ENCODE measurements at regions not wholly inside any gene's neighbourhood (a gene's known extent, or its start where the extent isn't known, plus 50 kb on each side); places are given as distances from the start of the nearest gene placed in this dataset.

DNA sequence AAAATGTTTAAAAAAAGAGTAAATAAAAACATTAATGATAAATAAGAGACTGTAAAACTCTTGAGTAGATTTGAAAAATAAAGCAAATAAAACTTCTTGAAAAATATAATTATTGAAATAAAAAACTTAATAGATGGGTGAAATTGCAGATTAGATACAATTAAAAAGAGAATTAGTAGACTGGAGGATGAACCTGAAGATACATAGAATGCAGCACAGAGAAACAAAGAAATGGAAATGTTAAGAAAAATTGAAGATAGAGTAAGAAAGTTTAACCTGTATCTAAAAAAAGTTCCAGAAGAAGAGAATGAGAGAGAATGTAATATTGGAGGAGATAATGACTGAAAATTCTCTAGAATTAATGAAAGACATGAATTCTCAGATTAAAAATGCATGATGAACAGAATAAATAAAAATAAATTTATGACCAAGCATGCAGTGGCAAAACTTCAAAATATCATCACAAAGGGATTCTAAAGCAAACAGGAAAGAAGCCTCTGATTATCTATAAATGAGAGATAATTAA lies 438.1 kb upstream of the CLINT1 start:
- no peak overlapping the region for H4K91ac ChIP-seq (ENCODE audit: low read length)
- H3K36me3 ChIP-seq (ENCODE audit: control insufficient read depth in 1 of 2, insufficient read depth in 2 of 2, low read depth in 1 of 2, low read length in 2 of 2), result no peaks in the 10 kb centered on the region
- H3K18ac ChIP-seq (ENCODE audit: low read depth in 1 of 2, low read length in 2 of 2), result no peak overlapping the region
- no peak overlapping the region for H2BK120ac ChIP-seq (ENCODE audit: low read depth, low read length)
- no peak for DNase-seq
- H2AFZ ChIP-seq (ENCODE audit: low read depth, low read length), result no peak overlapping the region
- no peak overlapping the region for H4K8ac ChIP-seq (ENCODE audit: low read length)
- H3K79me1 ChIP-seq (replicated peaks; ENCODE audit: low read length, poor library complexity, severe bottlenecking), result no peaks in the 10 kb centered on the region
- no peak overlapping the region for H2BK15ac ChIP-seq (ENCODE audit: low read depth, poor library complexity, severe bottlenecking)
- no peak overlapping the region for H2BK12ac ChIP-seq (ENCODE audit: low read length in 2 of 2)
- no peaks in the 10 kb centered on the region for H3K4me1 ChIP-seq (ENCODE audit: control insufficient read depth, insufficient read depth, low read depth, low read length)
- H3K23ac ChIP-seq (ENCODE audit: low read length in 2 of 2), result no peak overlapping the region
- H3K4me2 ChIP-seq (ENCODE audit: low read length, poor library complexity, severe bottlenecking), result no peak overlapping the region
- H2BK5ac ChIP-seq (ENCODE audit: low read depth, low read length, poor library complexity, severe bottlenecking), result no peak overlapping the region
- no peak overlapping the region for H3K4me3 ChIP-seq (ENCODE audit: insufficient read depth in 1 of 2, low read depth in 1 of 2, low read length in 2 of 2)
- no peak overlapping the region for H3K9ac ChIP-seq (ENCODE audit: low read length)
- H2AK5ac ChIP-seq (ENCODE audit: low read length, severe bottlenecking), result no peak overlapping the region
- H3K27ac ChIP-seq (ENCODE audit: low read length, poor library complexity, severe bottlenecking), result no peak overlapping the region
- no peak overlapping the region for H3K4ac ChIP-seq (ENCODE audit: low read depth in 1 of 2, low read length in 2 of 2)
- peaks cover 17% of the 10 kb centered on the region for H3K9me3 ChIP-seq (ENCODE audit: control insufficient read depth, low read length)
- H3K14ac ChIP-seq (ENCODE audit: low read length in 2 of 2), result no peak overlapping the region
- no peaks in the 10 kb centered on the region for H3K27me3 ChIP-seq (ENCODE audit: control insufficient read depth in 1 of 2, insufficient read depth in 1 of 2, low read length in 2 of 2)

DNA sequence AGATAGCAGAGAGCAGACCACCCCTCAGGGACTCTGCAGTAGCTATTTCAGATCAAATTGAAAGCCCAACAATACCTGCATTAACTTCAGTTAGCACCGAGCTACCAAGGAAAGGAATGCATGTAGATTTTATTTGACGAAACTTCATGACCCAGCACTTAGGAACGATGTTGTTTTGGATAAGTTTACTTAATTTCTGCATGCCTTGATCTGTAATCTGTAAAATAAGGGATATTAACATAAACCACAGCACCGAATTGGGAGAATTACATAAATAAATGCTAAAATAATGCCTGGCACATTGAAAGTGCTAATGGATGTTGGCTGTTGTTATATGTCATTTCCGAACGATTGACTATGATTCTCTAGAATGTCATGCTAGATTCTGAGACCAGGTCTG lies 435.8 kb upstream of the CLINT1 start:
- H3K4me3 ChIP-seq (ENCODE audit: insufficient read depth in 1 of 2, low read depth in 1 of 2, low read length in 2 of 2), result no peak overlapping the region
- H2BK12ac ChIP-seq (ENCODE audit: low read length in 2 of 2), result no peak overlapping the region
- H3K9ac ChIP-seq (ENCODE audit: low read length), result no peak overlapping the region
- no peaks in the 10 kb centered on the region for H3K4me1 ChIP-seq (ENCODE audit: control insufficient read depth, insufficient read depth, low read depth, low read length)
- H2AK5ac ChIP-seq (ENCODE audit: low read length, severe bottlenecking), result no peak overlapping the region
- WGBS, result 78% methylated on average over 6 of the region's 6 CpGs
- H2BK15ac ChIP-seq (ENCODE audit: low read depth, poor library complexity, severe bottlenecking), result no peak overlapping the region
- H4K8ac ChIP-seq (ENCODE audit: low read length), result no peak overlapping the region
- H2BK120ac ChIP-seq (ENCODE audit: low read depth, low read length), result no peak overlapping the region
- no peak overlapping the region for H3K27ac ChIP-seq (ENCODE audit: low read length, poor library complexity, severe bottlenecking)
- DNase-seq, result no peak
- no peak overlapping the region for H3K23ac ChIP-seq (ENCODE audit: low read length in 2 of 2)
- H4K91ac ChIP-seq (ENCODE audit: low read length), result no peak overlapping the region
- H3K18ac ChIP-seq (ENCODE audit: low read depth in 1 of 2, low read length in 2 of 2), result no peak overlapping the region
- no peak overlapping the region for H3K4ac ChIP-seq (ENCODE audit: low read depth in 1 of 2, low read length in 2 of 2)
- H3K4me2 ChIP-seq (ENCODE audit: low read length, poor library complexity, severe bottlenecking), result no peak overlapping the region
- peaks cover 17% of the 10 kb centered on the region for H3K9me3 ChIP-seq (ENCODE audit: control insufficient read depth, low read length)
- H2BK5ac ChIP-seq (ENCODE audit: low read depth, low read length, poor library complexity, severe bottlenecking), result no peak overlapping the region
- no peaks in the 10 kb centered on the region for H3K79me1 ChIP-seq (replicated peaks; ENCODE audit: low read length, poor library complexity, severe bottlenecking)
- H3K27me3 ChIP-seq (ENCODE audit: control insufficient read depth in 1 of 2, insufficient read depth in 1 of 2, low read length in 2 of 2), result no peaks in the 10 kb centered on the region
- H3K14ac ChIP-seq (ENCODE audit: low read length in 2 of 2), result no peak overlapping the region
- no peaks in the 10 kb centered on the region for H3K36me3 ChIP-seq (ENCODE audit: control insufficient read depth in 1 of 2, insufficient read depth in 2 of 2, low read depth in 1 of 2, low read length in 2 of 2)
- H2AFZ ChIP-seq (ENCODE audit: low read depth, low read length), result no peak overlapping the region

DNA sequence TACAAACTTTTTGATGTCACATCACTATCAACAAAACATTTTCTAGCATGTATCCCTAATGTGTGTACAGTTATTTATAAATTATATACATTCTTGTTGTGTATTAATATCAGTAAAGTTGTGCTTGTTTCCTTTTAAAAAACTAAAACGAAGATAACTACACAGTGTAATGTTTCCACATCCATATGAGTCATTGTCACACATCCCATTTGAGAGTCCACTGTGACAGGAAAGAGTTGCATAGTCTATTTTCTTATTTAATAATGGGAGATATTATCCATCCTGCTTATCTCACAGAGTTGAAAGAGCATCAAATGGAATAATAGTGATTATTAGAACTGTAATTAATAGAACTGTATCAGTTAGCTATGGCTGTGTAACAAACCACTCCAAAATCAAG lies 434.0 kb upstream of the CLINT1 start:
- Histone ChIP-seq H3K36me3 (ENCODE audit: control insufficient read depth in 1 of 2, insufficient read depth in 2 of 2, low read depth in 1 of 2, low read length in 2 of 2) (no peaks in the 10 kb centered on the region), H3K18ac (ENCODE audit: low read depth in 1 of 2, low read length in 2 of 2) (no peak overlapping the region), H3K9me3 (ENCODE audit: control insufficient read depth, low read length) (peaks cover 17% of the 10 kb centered on the region), H3K79me1 (replicated peaks; ENCODE audit: low read length, poor library complexity, severe bottlenecking) (no peaks in the 10 kb centered on the region), H2BK120ac (ENCODE audit: low read depth, low read length) (no peak overlapping the region), H3K4ac (ENCODE audit: low read depth in 1 of 2, low read length in 2 of 2) (no peak overlapping the region), H3K4me3 (ENCODE audit: insufficient read depth in 1 of 2, low read depth in 1 of 2, low read length in 2 of 2) (no peak overlapping the region), H3K14ac (ENCODE audit: low read length in 2 of 2) (no peak overlapping the region), H2AK5ac (ENCODE audit: low read length, severe bottlenecking) (no peak overlapping the region), H2AFZ (ENCODE audit: low read depth, low read length) (no peak overlapping the region), H3K27ac (ENCODE audit: low read length, poor library complexity, severe bottlenecking) (no peak overlapping the region), H2BK15ac (ENCODE audit: low read depth, poor library complexity, severe bottlenecking) (no peak overlapping the region), H2BK5ac (ENCODE audit: low read depth, low read length, poor library complexity, severe bottlenecking) (no peak overlapping the region), H3K27me3 (ENCODE audit: control insufficient read depth in 1 of 2, insufficient read depth in 1 of 2, low read length in 2 of 2) (no peaks in the 10 kb centered on the region), H3K23ac (ENCODE audit: low read length in 2 of 2) (no peak overlapping the region), H3K4me2 (ENCODE audit: low read length, poor library complexity, severe bottlenecking) (no peak overlapping the region), H4K8ac (ENCODE audit: low read length) (no peak overlapping the region), H3K4me1 (ENCODE audit: control insufficient read depth, insufficient read depth, low read depth, low read length) (peaks cover 2% of the 10 kb centered on the region), H3K9ac (ENCODE audit: low read length) (no peak overlapping the region), H2BK12ac (ENCODE audit: low read length in 2 of 2) (no peak overlapping the region), H4K91ac (ENCODE audit: low read length) (no peak overlapping the region)
- WGBS, result no CpG with 5 or more reads among the region's 1 CpG
- DNase-seq, result no peak

DNA sequence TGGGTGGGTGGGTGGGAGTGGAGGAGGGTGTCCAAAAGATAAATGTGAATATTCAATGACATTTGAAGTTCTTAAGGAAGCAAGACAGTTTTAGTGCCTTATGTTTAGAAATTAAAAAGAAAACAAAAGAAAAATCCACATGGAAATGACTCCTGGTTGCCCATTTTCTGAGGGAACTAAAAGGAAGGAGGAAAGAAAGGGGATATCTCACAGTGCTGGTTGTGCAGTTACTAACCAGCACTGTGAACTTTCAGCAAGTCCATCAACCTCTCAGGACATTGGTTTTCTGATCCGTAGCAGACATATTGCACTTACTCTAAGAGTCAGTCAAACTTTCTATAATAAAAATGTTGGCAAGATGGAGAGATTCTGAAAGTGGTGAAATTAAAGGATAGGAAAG lies 431.0 kb upstream of the CLINT1 start:
- Histone ChIP-seq H2BK5ac (ENCODE audit: low read depth, low read length, poor library complexity, severe bottlenecking) (no peak overlapping the region), H3K4me1 (ENCODE audit: control insufficient read depth, insufficient read depth, low read depth, low read length) (peaks cover 6% of the 10 kb centered on the region), H4K8ac (ENCODE audit: low read length) (no peak overlapping the region), H2BK15ac (ENCODE audit: low read depth, poor library complexity, severe bottlenecking) (no peak overlapping the region), H3K9me3 (ENCODE audit: control insufficient read depth, low read length) (peaks cover 11% of the 10 kb centered on the region), H3K27me3 (ENCODE audit: control insufficient read depth in 1 of 2, insufficient read depth in 1 of 2, low read length in 2 of 2) (no peaks in the 10 kb centered on the region), H4K91ac (ENCODE audit: low read length) (no peak overlapping the region), H3K4ac (ENCODE audit: low read depth in 1 of 2, low read length in 2 of 2) (no peak overlapping the region), H3K79me1 (replicated peaks; ENCODE audit: low read length, poor library complexity, severe bottlenecking) (no peaks in the 10 kb centered on the region), H3K36me3 (ENCODE audit: control insufficient read depth in 1 of 2, insufficient read depth in 2 of 2, low read depth in 1 of 2, low read length in 2 of 2) (no peaks in the 10 kb centered on the region), H3K14ac (ENCODE audit: low read length in 2 of 2) (no peak overlapping the region), H2AK5ac (ENCODE audit: low read length, severe bottlenecking) (no peak overlapping the region), H3K4me2 (ENCODE audit: low read length, poor library complexity, severe bottlenecking) (no peak overlapping the region), H2BK120ac (ENCODE audit: low read depth, low read length) (no peak overlapping the region), H3K27ac (ENCODE audit: low read length, poor library complexity, severe bottlenecking) (no peak overlapping the region), H2AFZ (ENCODE audit: low read depth, low read length) (no peak overlapping the region), H3K23ac (ENCODE audit: low read length in 2 of 2) (no peak overlapping the region), H2BK12ac (ENCODE audit: low read length in 2 of 2) (no peak overlapping the region), H3K9ac (ENCODE audit: low read length) (no peak overlapping the region), H3K18ac (ENCODE audit: low read depth in 1 of 2, low read length in 2 of 2) (no peak overlapping the region), H3K4me3 (ENCODE audit: insufficient read depth in 1 of 2, low read depth in 1 of 2, low read length in 2 of 2) (no peak overlapping the region)
- DNase-seq, result no peak
- WGBS, result 80% methylated on average over 1 of the region's 1 CpG

Data from mesenchymal stem cell (in vitro differentiated cells and primary cell).